Fibroblast of villous mesenchyme (primary cell): ENCODE measurements at regions not wholly inside any gene's neighbourhood (a gene's known extent, or its start where the extent isn't known, plus 50 kb on each side); places are given as distances from the start of the nearest gene placed in this dataset.

Source experiments
- DNase-seq: peaks from one replicate; pipeline ENCODE4 v3.0.0-alpha.2; 2010; ENCODE audit warnings: low read depth
- H3K4me3 ChIP-seq: 2 replicates; pipeline ENCODE4 v1.5.1; 2011; ENCODE audit warnings: low read depth, mild to moderate bottlenecking, low read length
- TF ChIP-seq, protein P1 (sequence below): IDR thresholded peaks from 2 replicates; pipeline ENCODE4 v1.5.1; 2012; ENCODE audit warnings: low read depth, mild to moderate bottlenecking, low read length; ENCODE audit not compliant: insufficient read depth

DNA sequence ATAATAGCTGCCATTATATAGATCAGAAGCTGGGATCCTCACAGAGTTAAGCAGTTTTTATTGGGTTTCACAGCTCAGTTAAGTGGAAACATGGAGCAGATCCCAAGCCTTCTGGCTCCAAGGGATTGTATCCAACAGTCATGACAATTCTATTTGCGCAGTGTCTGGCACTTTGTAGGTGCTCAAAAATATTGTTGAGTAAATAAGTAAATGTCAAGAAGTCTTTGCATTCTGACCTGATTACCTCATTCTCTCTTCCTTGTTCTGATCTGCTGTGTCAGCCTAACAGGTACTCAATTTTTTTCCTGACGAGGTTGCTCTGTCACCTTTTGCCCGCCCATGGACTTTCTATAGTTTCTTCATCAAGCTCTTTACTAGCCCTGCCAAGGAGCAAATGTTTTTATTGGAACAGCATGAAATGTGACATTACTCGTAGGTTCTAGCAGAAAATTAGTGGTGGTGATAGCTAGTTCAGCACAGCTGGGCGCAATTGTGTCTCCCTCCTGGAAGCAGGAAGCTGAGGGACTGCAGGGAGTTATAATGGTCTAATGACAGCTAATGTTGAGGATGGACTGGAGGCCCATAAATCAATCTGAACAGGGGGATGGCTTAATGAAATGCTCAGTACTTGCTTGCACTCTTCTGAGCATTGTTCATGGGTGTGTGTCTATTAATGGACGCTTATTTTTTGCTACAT, 680.2 kb downstream of the CCSER2 start:
- H3K4me3 ChIP-seq = no peak overlapping the region
- DNase-seq = no peak
- TF ChIP-seq, protein P1, sequence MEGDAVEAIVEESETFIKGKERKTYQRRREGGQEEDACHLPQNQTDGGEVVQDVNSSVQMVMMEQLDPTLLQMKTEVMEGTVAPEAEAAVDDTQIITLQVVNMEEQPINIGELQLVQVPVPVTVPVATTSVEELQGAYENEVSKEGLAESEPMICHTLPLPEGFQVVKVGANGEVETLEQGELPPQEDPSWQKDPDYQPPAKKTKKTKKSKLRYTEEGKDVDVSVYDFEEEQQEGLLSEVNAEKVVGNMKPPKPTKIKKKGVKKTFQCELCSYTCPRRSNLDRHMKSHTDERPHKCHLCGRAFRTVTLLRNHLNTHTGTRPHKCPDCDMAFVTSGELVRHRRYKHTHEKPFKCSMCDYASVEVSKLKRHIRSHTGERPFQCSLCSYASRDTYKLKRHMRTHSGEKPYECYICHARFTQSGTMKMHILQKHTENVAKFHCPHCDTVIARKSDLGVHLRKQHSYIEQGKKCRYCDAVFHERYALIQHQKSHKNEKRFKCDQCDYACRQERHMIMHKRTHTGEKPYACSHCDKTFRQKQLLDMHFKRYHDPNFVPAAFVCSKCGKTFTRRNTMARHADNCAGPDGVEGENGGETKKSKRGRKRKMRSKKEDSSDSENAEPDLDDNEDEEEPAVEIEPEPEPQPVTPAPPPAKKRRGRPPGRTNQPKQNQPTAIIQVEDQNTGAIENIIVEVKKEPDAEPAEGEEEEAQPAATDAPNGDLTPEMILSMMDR = no peak

DNA sequence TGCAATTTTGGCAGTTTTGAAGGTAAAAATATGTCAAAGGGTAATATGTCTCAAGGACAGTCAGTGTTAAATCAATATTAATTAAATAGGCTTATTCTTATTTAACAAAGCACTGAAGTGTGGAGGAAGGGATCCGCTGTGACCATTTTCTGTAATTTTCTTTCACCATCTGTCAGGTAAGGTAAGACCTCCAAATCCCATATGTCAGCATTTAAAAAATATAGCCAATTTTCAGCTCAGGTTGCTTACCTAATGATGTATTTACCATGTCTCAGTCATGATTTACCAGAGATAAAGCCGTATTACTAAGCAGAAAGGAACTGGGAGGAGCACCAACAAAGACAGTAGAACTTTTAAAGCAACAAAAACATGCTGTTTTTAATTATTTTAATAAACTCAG, 683.9 kb downstream of the CCSER2 start:
- H3K4me3 ChIP-seq = no peak overlapping the region
- TF ChIP-seq, protein P1 = no peak
- DNase-seq = no peak

DNA sequence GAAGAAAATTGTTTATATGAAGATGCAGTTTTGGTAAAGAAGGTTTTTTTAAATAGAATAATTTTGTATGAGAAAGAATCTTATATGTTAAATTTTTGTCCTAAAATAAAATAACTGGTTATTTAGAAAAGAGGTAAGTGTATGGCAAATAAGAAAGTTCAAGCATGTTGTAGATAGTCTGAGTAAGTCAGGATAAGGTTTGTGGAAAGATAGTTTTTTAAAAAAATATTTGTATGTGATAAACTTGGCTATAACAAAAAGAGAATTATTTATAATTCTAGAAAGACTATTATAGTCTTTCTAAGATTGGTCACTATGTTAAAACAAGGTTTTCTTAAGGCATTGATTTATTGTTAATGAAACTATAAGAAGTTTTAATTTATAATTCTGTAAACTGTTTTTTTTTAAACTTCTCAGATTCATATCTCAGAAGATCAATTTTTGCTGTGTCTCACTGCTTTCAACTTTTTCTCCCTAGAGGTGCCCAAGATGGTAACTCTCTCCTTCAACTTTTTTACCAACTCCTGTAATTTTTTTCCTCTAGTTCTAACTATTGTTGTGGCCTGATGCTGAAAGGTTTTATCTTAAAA, 698.6 kb downstream of the CCSER2 start:
- no peak for DNase-seq
- TF ChIP-seq, protein P1 = no peak
- no peak overlapping the region for H3K4me3 ChIP-seq

DNA sequence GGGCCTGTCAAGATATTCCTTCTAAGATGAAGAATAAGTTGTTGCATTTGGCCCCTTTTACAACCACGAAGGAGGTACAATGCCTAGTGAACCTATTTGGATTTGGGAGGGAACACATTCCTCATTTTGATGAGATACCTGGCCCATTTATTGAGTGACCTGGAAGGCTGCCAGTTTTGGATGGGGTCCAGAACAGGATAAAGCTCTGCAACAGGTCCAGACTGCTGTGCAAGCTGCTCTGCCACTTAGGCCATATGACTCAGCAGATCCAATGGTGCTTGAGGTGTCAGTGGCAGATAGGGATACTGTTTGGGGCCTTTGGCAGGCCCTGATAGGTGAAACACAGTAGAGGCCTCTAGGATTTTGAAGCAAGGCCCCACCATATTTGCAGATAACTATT, 704.6 kb downstream of the CCSER2 start:
- TF ChIP-seq, protein P1 = no peak
- no peak for DNase-seq
- no peak overlapping the region for H3K4me3 ChIP-seq

DNA sequence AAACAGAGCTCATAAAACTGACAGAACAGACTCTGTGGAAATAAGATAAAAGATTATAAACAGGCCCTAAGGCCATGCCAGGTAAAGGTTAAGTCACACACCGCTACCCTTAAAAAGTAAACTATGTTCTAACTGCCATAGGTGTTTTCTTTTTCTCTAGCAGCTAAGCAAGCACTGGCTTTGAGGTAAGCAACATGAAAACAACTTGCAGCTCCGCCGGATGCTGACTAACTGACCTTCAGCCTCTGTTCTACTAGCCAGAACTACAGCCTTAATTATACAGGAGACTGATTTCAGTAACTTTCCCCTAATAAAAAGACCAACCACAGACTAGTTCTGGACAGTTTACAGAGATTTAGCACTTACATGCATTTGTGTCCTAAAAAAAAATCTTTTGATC, 708.3 kb downstream of the CCSER2 start:
- DNase-seq = no peak
- TF ChIP-seq, protein P1 = no peak
- no peak overlapping the region for H3K4me3 ChIP-seq

DNA sequence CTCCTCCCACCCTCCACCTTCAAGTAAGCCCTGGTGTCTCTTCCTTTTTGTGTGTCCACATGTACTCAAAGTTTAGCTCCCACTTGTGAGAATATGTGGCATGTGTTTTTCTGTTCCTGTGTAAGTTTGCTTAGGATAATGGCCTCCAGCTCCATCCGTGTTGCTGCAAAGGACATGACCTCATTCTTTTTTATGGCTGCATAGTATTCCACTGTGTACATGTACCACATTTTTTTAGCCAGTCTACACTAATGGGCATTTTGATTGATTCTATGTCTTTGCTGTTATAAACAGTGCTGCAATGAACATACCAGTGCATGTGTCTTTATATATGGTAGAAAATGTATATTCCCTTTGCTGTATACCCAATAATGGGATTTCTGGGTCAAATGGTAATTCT, 710.9 kb downstream of the CCSER2 start:
- no peak overlapping the region for H3K4me3 ChIP-seq
- no peak for DNase-seq
- TF ChIP-seq, protein P1 = no peak
